Astrocyte (in vitro differentiated cells and primary cell): ENCODE measurements at regions not wholly inside any gene's neighbourhood (a gene's known extent, or its start where the extent isn't known, plus 50 kb on each side); places are given as distances from the start of the nearest gene placed in this dataset.

Source experiments
- EZH2 ChIP-seq: IDR thresholded peaks from 2 replicates; pipeline ENCODE4 v1.6.1; 2012; ENCODE audit warnings: mild to moderate bottlenecking, low read length, inconsistent platforms; ENCODE audit not compliant: insufficient read depth
- TF ChIP-seq, protein P1 (sequence below): IDR thresholded peaks from 2 replicates; pipeline ENCODE4 v1.5.1; 2011; ENCODE audit warnings: low read depth, mild to moderate bottlenecking, inconsistent platforms, low read length, moderate library complexity; ENCODE audit not compliant: insufficient read depth

DNA sequence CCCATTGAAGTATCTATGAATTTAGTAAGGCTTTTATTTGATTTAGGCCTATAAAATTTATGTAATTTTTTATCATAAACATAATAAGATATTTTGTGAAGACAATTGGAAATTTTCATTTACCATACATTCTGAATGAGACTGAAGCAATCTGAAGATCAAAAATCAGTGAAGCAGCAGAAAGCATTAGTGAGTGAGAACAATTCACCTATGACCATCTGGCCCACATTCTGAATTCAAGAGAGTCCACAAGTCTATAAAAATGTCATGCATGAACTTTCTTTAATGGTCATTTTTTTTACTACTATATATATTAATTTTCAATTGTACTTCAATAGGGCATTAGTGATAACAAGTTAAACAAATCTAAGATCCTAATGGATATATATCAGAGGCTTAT lies 1026.6 kb upstream of the MAP3K7 start:
- TF ChIP-seq, protein P1, sequence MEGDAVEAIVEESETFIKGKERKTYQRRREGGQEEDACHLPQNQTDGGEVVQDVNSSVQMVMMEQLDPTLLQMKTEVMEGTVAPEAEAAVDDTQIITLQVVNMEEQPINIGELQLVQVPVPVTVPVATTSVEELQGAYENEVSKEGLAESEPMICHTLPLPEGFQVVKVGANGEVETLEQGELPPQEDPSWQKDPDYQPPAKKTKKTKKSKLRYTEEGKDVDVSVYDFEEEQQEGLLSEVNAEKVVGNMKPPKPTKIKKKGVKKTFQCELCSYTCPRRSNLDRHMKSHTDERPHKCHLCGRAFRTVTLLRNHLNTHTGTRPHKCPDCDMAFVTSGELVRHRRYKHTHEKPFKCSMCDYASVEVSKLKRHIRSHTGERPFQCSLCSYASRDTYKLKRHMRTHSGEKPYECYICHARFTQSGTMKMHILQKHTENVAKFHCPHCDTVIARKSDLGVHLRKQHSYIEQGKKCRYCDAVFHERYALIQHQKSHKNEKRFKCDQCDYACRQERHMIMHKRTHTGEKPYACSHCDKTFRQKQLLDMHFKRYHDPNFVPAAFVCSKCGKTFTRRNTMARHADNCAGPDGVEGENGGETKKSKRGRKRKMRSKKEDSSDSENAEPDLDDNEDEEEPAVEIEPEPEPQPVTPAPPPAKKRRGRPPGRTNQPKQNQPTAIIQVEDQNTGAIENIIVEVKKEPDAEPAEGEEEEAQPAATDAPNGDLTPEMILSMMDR = no peak
- TF ChIP-seq EZH2 = no peak
